ENCODE measurements at regions not wholly inside any gene's neighbourhood (a gene's known extent, or its start where the extent isn't known, plus 50 kb on each side); places are given as distances from the start of the nearest gene placed in this dataset.

DNA sequence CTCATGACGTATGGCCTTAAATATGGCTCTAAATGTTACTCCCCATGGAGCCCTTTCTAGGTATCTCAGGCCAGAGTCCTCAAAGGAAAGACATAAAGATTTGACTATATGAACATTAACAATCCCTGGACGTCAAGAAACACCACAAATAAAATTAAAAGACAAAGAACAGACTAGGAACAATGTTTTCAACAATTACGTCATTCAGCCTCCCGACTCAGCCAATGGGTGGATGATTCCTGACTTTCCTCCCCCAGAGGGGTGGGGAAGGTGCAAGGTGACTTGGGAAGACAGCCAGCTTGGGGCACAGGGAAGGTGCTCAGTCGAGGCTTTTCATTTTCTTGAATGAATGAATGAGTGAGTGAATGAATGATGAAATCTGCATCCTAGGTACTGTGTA lies 157.4 kb downstream of the TFAP2C start:
- TF ChIP-seq CTCF (IDR thresholded peaks at IDR 0.05 in 8 of 11, conservative IDR thresholded peaks at IDR 0.05 in 3 of 11) (no peak), POLR2A (IDR thresholded peaks at IDR 0.05) (no peak)
